Suprapubic skin (tissue), 3 donors: ENCODE measurements at regions not wholly inside any gene's neighbourhood (a gene's known extent, or its start where the extent isn't known, plus 50 kb on each side); places are given as distances from the start of the nearest gene placed in this dataset.

Experiments
- EP300 ChIP-seq: sonication (generic); formaldehyde crosslinking; IDR thresholded peaks from one replicate; pipeline ENCODE4 v1.6.1; 2017; ENCODE audit warnings: antibody characterized with exemption
- TF ChIP-seq, protein P1 (sequence below), 2 donors: fragments of 200-600 bp in 1 of 2; fragments of 450-650 bp in 1 of 2; sonication (generic) in 1 of 2; IDR thresholded peaks; one replicate each; pipeline ENCODE4 v1.5.1; 2016 to 2019; ENCODE audit warnings: antibody characterized with exemption in 2 of 2, mild to moderate bottlenecking in 1 of 2, moderate library complexity in 1 of 2

DNA sequence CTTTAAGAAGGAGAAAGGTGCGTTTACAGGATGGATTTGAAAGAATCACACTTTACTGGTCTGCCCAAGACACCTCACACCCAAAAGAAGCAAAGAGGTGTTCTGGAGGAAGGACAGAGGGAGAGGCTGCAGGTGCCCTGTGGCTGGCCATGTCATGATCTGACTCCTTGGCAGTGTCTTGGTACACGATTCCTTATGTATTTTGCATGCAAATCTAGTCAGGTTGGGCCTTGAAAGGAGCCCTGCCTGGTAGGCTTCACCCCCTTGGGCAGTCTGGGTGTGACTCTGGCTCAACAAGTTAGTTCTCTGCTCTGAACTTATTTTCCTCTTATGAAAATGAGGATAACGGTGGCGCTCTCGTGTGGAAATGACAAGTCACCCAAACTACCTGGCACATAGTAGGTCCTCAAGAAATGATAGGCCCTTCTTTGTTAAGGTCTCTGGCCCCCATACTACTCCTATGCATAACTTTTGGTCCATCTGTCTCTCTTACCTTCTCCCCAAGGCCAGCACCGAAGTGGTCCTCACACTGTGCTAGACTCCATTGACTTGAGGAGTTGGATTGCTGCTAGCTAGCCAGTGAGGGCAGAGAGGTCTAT is 212.5 kb downstream of the SEMA6A start:
- TF ChIP-seq, protein P1, sequence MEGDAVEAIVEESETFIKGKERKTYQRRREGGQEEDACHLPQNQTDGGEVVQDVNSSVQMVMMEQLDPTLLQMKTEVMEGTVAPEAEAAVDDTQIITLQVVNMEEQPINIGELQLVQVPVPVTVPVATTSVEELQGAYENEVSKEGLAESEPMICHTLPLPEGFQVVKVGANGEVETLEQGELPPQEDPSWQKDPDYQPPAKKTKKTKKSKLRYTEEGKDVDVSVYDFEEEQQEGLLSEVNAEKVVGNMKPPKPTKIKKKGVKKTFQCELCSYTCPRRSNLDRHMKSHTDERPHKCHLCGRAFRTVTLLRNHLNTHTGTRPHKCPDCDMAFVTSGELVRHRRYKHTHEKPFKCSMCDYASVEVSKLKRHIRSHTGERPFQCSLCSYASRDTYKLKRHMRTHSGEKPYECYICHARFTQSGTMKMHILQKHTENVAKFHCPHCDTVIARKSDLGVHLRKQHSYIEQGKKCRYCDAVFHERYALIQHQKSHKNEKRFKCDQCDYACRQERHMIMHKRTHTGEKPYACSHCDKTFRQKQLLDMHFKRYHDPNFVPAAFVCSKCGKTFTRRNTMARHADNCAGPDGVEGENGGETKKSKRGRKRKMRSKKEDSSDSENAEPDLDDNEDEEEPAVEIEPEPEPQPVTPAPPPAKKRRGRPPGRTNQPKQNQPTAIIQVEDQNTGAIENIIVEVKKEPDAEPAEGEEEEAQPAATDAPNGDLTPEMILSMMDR (IDR thresholded peaks at IDR 0.05) = no peak
- TF ChIP-seq EP300 = no peak
